GM12878 (cell line): ENCODE measurements at regions not wholly inside any gene's neighbourhood (a gene's known extent, or its start where the extent isn't known, plus 50 kb on each side); places are given as distances from the start of the nearest gene placed in this dataset.

Experiments
- ATAC-seq: fragments of 200-7000 bp; cut with Tn5 transposase; 3 replicates; pipeline ENCODE4 v1.9.1; 2020; ENCODE audit warnings: mild to moderate bottlenecking, moderate library complexity
- BruUV-seq: library from RNA; stranded (reverse); fragments of 400-500 nt; replicated peaks from 2 replicates; lab custom pipeline; 2021; lab: Mats Ljungman, UMichigan
- CTCF ChIA-PET: fragments of 300-600 bp; sonication (Branson Sonifier 250); formaldehyde crosslinking; extraction: SDS; loops from one replicate; lab custom pipeline; 2021; ENCODE audit warnings: inconsistent platforms; lab: Yijun Ruan, JAX
- POLR2A ChIA-PET: fragments of 350-600 bp; formaldehyde crosslinking; extraction: SDS; loops from one replicate; lab custom pipeline; 2021; ENCODE audit warnings: inconsistent platforms; lab: Charles Lee
- RAD21 ChIA-PET: fragments of 300-600 bp; sonication (Branson Sonifier 250); formaldehyde crosslinking; loops from one replicate; lab custom pipeline; 2023; ENCODE audit warnings: antibody characterized with exemption; ENCODE audit not compliant: unreplicated experiment; lab: Charles Lee
- SMC1A ChIA-PET: fragments of 300-600 bp; sonication (Branson Sonifier 250); formaldehyde crosslinking; loops from one replicate; lab custom pipeline; 2023; ENCODE audit not compliant: unreplicated experiment, uncharacterized antibody; lab: Charles Lee
- DNase-seq: peaks from one replicate; pipeline ENCODE4 v3.0.0-alpha.2; 2011; ENCODE audit warnings: low read depth, low spot score
- FAIRE-seq: peaks from 3 replicates; lab custom pipeline; 2011; peaks lifted over from hg19 to GRCh38; lab: Jason Lieb, UNC
- H2AFZ ChIP-seq: 2 replicates; pipeline ENCODE4 v1.6.0; 2011; ENCODE audit warnings: low read depth, low read length, control low read depth; ENCODE audit not compliant: control insufficient read depth
- H3K27ac ChIP-seq: 2 replicates; pipeline ENCODE4 v1.5.1; 2011; ENCODE audit warnings: control low read depth; ENCODE audit not compliant: control insufficient read depth, insufficient read depth
- H3K27me3 ChIP-seq, 2 experiments: replicated peaks in 1 of 2; 2 replicates each; pipeline versions ENCODE4 v1.6.0 to v1.6.1; 2011; ENCODE audit warnings: low read length in 1 of 2; ENCODE audit not compliant: control insufficient read depth in 2 of 2, insufficient read depth in 2 of 2
- H3K36me3 ChIP-seq, 2 experiments: 2 replicates each; pipeline ENCODE4 v1.5.1; 2011; ENCODE audit warnings: low read length in 1 of 2; ENCODE audit not compliant: control insufficient read depth in 2 of 2, insufficient read depth in 2 of 2
- H3K4me1 ChIP-seq: 2 replicates; pipeline ENCODE4 v1.6.1; 2011; ENCODE audit warnings: mild to moderate bottlenecking, low read length, moderate library complexity, mixed read lengths; ENCODE audit not compliant: control insufficient read depth, insufficient read depth
- H3K4me2 ChIP-seq: 2 replicates; pipeline ENCODE4 v1.6.0; 2011; ENCODE audit warnings: control low read depth; ENCODE audit not compliant: control insufficient read depth, insufficient read depth
- H3K4me3 ChIP-seq: fragments of 200-600 bp; sonication (generic); 2 replicates; pipeline ENCODE4 v1.5.1; 2016
- H3K79me2 ChIP-seq: 2 replicates; pipeline ENCODE4 v1.6.0; 2011; ENCODE audit warnings: low read length; ENCODE audit not compliant: control insufficient read depth, insufficient read depth
- H3K9ac ChIP-seq: 2 replicates; pipeline ENCODE4 v1.8.0; 2011; ENCODE audit warnings: low read length, control low read depth, mixed read lengths; ENCODE audit not compliant: control insufficient read depth, insufficient read depth
- H3K9me3 ChIP-seq: replicated peaks from 3 replicates; pipeline ENCODE4 v1.5.1; 2011; ENCODE audit warnings: mild to moderate bottlenecking, low read length; ENCODE audit not compliant: control insufficient read depth, insufficient read depth
- H4K20me1 ChIP-seq: 2 replicates; pipeline ENCODE4 v1.6.0; 2011; ENCODE audit not compliant: control insufficient read depth, insufficient read depth
- BCL11A ChIP-seq: IDR thresholded peaks from 2 replicates; pipeline ENCODE4 v1.6.1; 2011; ENCODE audit warnings: low read depth, low read length
- CBX3 ChIP-seq: fragments of 200-600 bp; sonication (generic); IDR thresholded peaks from 2 replicates; pipeline ENCODE4 v1.6.1; 2016; ENCODE audit warnings: low read depth, borderline replicate concordance
- CHD2 ChIP-seq: IDR thresholded peaks from 2 replicates; pipeline ENCODE4 v1.6.1; 2011; ENCODE audit warnings: low read depth, low read length, improper control_type of control experiment, borderline replicate concordance
- EZH2 ChIP-seq: IDR thresholded peaks from 2 replicates; pipeline ENCODE4 v1.6.1; 2012; ENCODE audit warnings: low read depth, mild to moderate bottlenecking, control low read depth, inconsistent platforms, low read length, borderline replicate concordance; ENCODE audit not compliant: control insufficient read depth
- FOS ChIP-seq: IDR thresholded peaks from 3 replicates; pipeline ENCODE4 v1.6.1; 2011; ENCODE audit warnings: borderline replicate concordance; ENCODE audit not compliant: insufficient read length; ENCODE audit errors: extremely low read depth
- GATAD2B ChIP-seq: fragments of 450-650 bp; conservative IDR thresholded peaks from 2 replicates; pipeline ENCODE4 v1.6.1; 2017; ENCODE audit warnings: low read depth, mild to moderate bottlenecking, moderate library complexity
- HDAC2 ChIP-seq: fragments of 200-600 bp; sonication (generic); IDR thresholded peaks from 2 replicates; pipeline ENCODE4 v1.6.1; 2017
- HDGF ChIP-seq: fragments of 450-650 bp; IDR thresholded peaks from 2 replicates; pipeline ENCODE4 v1.6.1; 2016; ENCODE audit warnings: antibody characterized with exemption
- IKZF1 ChIP-seq: fragments of 450-650 bp; conservative IDR thresholded peaks from 2 replicates; pipeline ENCODE4 v1.6.1; 2017; ENCODE audit warnings: antibody characterized with exemption, mild to moderate bottlenecking
- IRF3 ChIP-seq: fragments of 450-650 bp; IDR thresholded peaks from 2 replicates; pipeline ENCODE4 v1.6.1; 2014; ENCODE audit warnings: mild to moderate bottlenecking
- KLF5 ChIP-seq: fragments of 450-650 bp; IDR thresholded peaks from 2 replicates; pipeline ENCODE4 v1.6.1; 2014; ENCODE audit warnings: mild to moderate bottlenecking; ENCODE audit not compliant: partially characterized antibody
- MAX ChIP-seq: IDR thresholded peaks from 2 replicates; pipeline ENCODE4 v1.6.1; 2012; ENCODE audit warnings: low read depth, low read length, improper control_type of control experiment
- NFXL1 ChIP-seq: fragments of 450-650 bp; IDR thresholded peaks from 2 replicates; pipeline ENCODE4 v1.6.1; 2017; ENCODE audit warnings: antibody characterized with exemption, mild to moderate bottlenecking, borderline replicate concordance
- POLR2A ChIP-seq: IDR thresholded peaks from 2 replicates; pipeline ENCODE4 v1.6.1; 2011; ENCODE audit warnings: low read depth, mild to moderate bottlenecking, low read length
- RAD51 ChIP-seq: fragments of 450-650 bp; IDR thresholded peaks from 2 replicates; pipeline ENCODE4 v1.6.1; 2016; ENCODE audit warnings: moderate library complexity, mild to moderate bottlenecking, inconsistent platforms
- ZNF622 ChIP-seq: fragments of 450-650 bp; IDR thresholded peaks from 2 replicates; pipeline ENCODE4 v1.6.1; 2017; ENCODE audit warnings: mild to moderate bottlenecking, inconsistent platforms
- WGBS: methylation state at CpG from one replicate; pipeline ENCODE4 v1.1.6; 2016; ENCODE audit warnings: low lambda C conversion rate; ENCODE audit not compliant: insufficient replicate concordance, insufficient coverage; ENCODE audit errors: missing lambda C conversion rate; 5-methylcytosine and 5-hydroxymethylcytosine counted together
- in situ Hi-C: fragments of 300-500 bp; cut with MboI; formaldehyde crosslinking; loops from 9 replicates; pipeline ENCODE4 v1.14.3; 2018; ENCODE audit warnings: mixed read lengths
- intact Hi-C: fragments of 100-400 bp; cut with micrococcal nuclease; formaldehyde crosslinking; loops from one replicate; pipeline ENCODE4 v1.14.2; 2022; ENCODE audit not compliant: unreplicated experiment

- no peaks in the 10 kb centered on the region for H3K9me3 ChIP-seq
- ChIA-PET POLR2A (interaction anchor here (0.6 kb wide), 1 partner anchor 33 kb away, joined by 6 read pairs; no protein-coding TSS in a partner anchor), CTCF (interaction anchor here (0.9 kb wide), 1 partner anchor 9 kb away, joined by 8 read pairs; no protein-coding TSS in a partner anchor), SMC1A (no interaction called here), RAD21 (interaction anchor here (0.7 kb wide), 1 partner anchor 227 kb away, joined by 3 read pairs; no protein-coding TSS in a partner anchor)
- BruUV-seq = no TSS peak
- no peak for ATAC-seq
- H3K4me1 ChIP-seq = no peaks in the 10 kb centered on the region
- in situ Hi-C loops (no loop called here), intact Hi-C loops (no loop called here)
- FAIRE-seq = no peak
- H3K36me3 ChIP-seq = no peaks in the 10 kb centered on the region
- H4K20me1 ChIP-seq = no peaks in the 10 kb centered on the region
- H3K27ac ChIP-seq = no peak overlapping the region
- no peak overlapping the region for H3K4me3 ChIP-seq
- TF ChIP-seq POLR2A = no peak
- no peak for TF ChIP-seq GATAD2B
- no peak for TF ChIP-seq RAD51
- no peak for TF ChIP-seq EZH2
- no peak for TF ChIP-seq BCL11A
- no peak for TF ChIP-seq IRF3
- TF ChIP-seq MAX = no peak
- no peak for TF ChIP-seq CHD2
- TF ChIP-seq KLF5 = no peak
- TF ChIP-seq IKZF1 = no peak
- TF ChIP-seq ZNF622 = no peak
- no peak for TF ChIP-seq CBX3
- no peak for TF ChIP-seq HDAC2
- TF ChIP-seq HDGF = no peak
- TF ChIP-seq NFXL1 = no peak
- TF ChIP-seq FOS = no peak
- no peaks in the 10 kb centered on the region for H3K79me2 ChIP-seq
- H2AFZ ChIP-seq = no peak overlapping the region
- WGBS = 53% methylated on average over 7 of the region's 7 CpGs
- DNase-seq = no peak
- no peak overlapping the region for H3K4me2 ChIP-seq
- H3K9ac ChIP-seq = no peak overlapping the region
- H3K27me3 ChIP-seq = no peaks in the 10 kb centered on the region; a peak in 1 of 4 replicates
Observed at GRCh38 chr5:72009280-72009679, 98.0 kb upstream of the MAP1B start.
